ENCODE measurements at regions not wholly inside any gene's neighbourhood (a gene's known extent, or its start where the extent isn't known, plus 50 kb on each side); places are given as distances from the start of the nearest gene placed in this dataset.

DNA sequence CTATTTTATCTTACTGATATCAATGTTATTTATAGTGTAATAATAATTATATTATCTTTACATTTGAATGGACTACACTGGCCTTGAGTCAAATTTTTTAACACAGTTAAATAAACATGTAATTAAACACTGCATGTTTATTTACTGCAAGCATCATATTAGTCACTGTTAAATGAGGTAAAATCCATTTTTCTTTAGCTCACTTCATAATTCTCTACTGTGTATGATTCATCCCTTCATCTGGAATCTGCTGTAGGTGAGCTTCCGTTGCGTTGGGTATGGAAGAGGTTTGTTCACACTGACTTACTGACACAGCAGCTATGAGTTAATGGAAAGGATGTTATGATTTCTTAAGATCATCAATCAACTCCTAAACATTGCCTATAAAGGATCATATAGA lies 572.3 kb downstream of the PCDH11X start:
- TF ChIP-seq, protein P1, sequence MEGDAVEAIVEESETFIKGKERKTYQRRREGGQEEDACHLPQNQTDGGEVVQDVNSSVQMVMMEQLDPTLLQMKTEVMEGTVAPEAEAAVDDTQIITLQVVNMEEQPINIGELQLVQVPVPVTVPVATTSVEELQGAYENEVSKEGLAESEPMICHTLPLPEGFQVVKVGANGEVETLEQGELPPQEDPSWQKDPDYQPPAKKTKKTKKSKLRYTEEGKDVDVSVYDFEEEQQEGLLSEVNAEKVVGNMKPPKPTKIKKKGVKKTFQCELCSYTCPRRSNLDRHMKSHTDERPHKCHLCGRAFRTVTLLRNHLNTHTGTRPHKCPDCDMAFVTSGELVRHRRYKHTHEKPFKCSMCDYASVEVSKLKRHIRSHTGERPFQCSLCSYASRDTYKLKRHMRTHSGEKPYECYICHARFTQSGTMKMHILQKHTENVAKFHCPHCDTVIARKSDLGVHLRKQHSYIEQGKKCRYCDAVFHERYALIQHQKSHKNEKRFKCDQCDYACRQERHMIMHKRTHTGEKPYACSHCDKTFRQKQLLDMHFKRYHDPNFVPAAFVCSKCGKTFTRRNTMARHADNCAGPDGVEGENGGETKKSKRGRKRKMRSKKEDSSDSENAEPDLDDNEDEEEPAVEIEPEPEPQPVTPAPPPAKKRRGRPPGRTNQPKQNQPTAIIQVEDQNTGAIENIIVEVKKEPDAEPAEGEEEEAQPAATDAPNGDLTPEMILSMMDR (IDR thresholded peaks at IDR 0.05) = no peak
- TF ChIP-seq EP300 (IDR thresholded peaks at IDR 0.05) = no peak
